HepG2 (cell line): ENCODE measurements at regions not wholly inside any gene's neighbourhood (a gene's known extent, or its start where the extent isn't known, plus 50 kb on each side); places are given as distances from the start of the nearest gene placed in this dataset.

Experiments used
- BCLAF1 ChIP-seq: fragments of 450-650 bp; IDR thresholded peaks from 2 replicates; pipeline ENCODE4 v1.6.1; 2017; ENCODE audit warnings: mild to moderate bottlenecking
- POLR2G ChIP-seq: fragments of 200-400 bp; formaldehyde crosslinking; IDR thresholded peaks from 2 replicates; pipeline ENCODE4 v1.6.1; 2018; ENCODE audit warnings: mild to moderate bottlenecking, low read depth, low read length, moderate library complexity
- PTBP1 ChIP-seq: fragments of 200-400 bp; formaldehyde crosslinking; IDR thresholded peaks from 2 replicates; pipeline ENCODE4 v1.6.1; 2018; ENCODE audit warnings: low read length, low read depth; ENCODE audit not compliant: poor library complexity, severe bottlenecking
- ZMYM2 ChIP-seq: sonication (generic); formaldehyde crosslinking; IDR thresholded peaks from 2 replicates; pipeline ENCODE4 v1.8.0; 2022; ENCODE audit warnings: mild to moderate bottlenecking, missing genetic modification reagents
- ZNF335 ChIP-seq: sonication (generic); formaldehyde crosslinking; IDR thresholded peaks from 2 replicates; pipeline ENCODE4 v1.4.0; 2020; ENCODE audit warnings: missing genetic modification reagents
- ZNF609 ChIP-seq: sonication (generic); formaldehyde crosslinking; IDR thresholded peaks from 2 replicates; pipeline ENCODE4 v1.4.0; 2020; ENCODE audit warnings: mild to moderate bottlenecking, missing genetic modification reagents, borderline replicate concordance

- no peak for TF ChIP-seq BCLAF1
- TF ChIP-seq POLR2G: no peak
- TF ChIP-seq ZMYM2 (CRISPR knock-in tag): no peak
- no peak for TF ChIP-seq ZNF335
- TF ChIP-seq ZNF609 (CRISPR knock-in tag): peak; percentile 63; the same call in 1 of the 2 replicates
- no peak for TF ChIP-seq PTBP1
Observed at GRCh38 chr15:69562564-69562963, 109.9 kb downstream of the RPLP1 start (continued).
